Embryonic facial prominence (tissue), 1 donor: ENCODE measurements at regions not wholly inside any gene's neighbourhood (a gene's known extent, or its start where the extent isn't known, plus 50 kb on each side); places are given as distances from the start of the nearest gene placed in this dataset.

Experiments used
- DNase-seq: peaks from one replicate; pipeline ENCODE4 v3.0.0-alpha.2; 2016; ENCODE audit errors: extremely low spot score

DNA sequence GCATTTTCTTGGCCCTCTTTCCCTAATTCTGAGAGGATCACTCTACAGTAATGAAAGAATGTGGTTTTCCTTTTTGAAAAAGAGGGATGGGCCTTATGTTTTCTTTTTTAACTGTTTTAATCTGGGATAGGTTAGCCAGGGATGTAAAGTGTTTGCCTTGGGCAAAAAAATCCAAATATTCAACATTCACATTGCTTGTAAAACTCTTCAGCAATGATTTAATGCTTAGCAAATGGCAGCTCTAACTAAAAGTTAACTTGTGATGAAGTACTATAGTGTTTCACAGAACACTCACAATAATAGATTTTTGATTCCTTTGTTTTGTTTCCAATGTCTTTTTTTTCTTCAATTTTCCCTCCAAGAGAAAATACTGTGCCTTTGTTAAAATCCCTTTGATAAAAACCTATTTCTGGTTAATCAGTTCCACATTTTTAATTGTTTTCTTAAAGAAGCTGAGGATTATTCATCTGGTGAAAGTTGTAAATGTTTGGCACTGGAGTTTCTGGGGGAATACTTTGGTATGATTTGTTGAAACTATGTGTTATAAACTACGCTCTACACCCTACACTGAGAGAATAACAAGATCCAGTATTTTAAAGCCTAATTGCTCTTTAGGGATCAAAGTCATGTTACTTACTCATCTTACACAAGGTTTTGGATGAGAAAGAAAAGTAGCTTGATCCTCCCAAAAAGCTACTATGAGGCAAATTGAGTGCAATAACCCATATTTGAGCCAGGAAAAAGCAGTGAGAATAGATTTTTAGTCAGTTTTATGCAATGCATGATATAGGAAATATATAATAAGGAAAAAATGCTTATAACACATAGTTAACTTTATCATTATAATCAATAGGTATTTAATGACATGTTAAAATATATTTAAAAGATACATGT is 335.8 kb downstream of the EPHA7 start:
- no peak for DNase-seq

DNA sequence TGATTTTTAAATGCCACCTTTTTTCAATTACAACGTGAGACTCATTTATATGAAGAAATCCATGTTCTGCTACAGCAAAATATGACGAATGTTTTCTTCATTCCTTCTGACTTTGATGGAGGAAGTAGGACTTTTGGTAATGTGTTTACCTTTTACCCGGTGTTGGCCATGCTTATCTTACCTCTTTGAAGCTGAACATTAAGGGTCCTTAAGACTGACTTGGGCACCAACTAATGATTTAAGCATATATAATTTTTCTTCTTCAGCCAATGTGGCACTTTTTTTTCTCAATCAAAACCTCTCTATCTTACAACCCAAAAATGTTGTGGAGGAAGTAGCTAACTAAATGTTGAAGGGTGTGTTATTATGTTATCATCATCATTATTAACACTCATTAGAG is 337.5 kb downstream of the EPHA7 start:
- no peak for DNase-seq

DNA sequence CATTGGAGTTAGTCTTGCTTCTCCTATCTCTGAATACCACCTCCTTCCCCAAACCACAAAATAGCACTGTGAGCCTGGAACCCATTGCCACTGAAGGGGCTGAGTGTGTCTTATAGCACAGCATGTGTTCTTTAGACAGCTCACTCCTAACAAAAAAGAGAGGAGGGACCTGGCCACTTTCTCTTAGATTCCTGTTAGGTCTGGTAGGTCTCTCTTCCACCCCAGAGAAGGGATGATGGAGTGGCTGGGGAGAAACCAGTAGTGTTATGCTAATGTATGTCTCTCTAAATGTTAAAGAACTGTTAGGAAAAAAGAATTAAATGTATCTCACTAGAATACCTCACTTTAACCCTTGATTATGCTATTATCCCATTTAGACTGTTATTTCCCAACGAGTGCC is 340.3 kb downstream of the EPHA7 start:
- no peak for DNase-seq

DNA sequence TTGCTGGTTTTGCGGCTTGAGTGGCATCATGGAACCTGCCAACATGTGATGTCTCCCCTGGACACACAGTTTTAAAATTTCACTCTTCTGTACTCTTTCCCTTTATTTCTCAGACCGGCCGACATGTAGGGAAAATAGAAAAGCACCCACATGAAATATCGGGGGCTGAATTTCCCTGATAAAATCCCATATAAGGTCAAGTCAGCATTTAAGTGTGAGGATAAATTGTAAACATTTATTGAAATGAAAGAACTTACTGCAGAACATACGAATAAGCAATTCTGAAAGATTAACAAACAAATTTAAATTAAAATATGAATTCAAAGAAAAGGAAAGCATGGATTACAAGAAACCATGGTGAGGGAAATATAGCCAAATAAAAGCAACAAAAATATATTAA is 345.5 kb downstream of the EPHA7 start:
- DNase-seq, result no peak

DNA sequence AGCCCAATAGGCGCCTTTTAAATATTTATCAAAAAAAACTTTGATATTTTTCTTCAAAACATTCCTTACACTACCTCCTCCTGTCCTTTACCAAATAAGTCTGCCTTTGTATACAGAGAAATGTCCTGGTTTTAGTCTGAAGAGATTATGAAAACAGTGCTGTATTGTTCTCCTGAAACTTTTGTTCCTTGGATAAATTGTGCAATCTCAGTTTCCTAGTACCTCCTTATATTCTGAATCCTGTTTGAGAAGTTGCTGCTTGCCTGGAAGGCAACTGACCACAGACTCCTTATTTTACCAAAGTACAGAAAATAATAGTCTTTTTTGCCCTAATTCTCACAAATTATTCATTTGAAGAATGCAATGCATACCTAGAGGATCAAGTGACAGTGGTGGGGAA is 349.5 kb downstream of the EPHA7 start:
- DNase-seq, result no peak

DNA sequence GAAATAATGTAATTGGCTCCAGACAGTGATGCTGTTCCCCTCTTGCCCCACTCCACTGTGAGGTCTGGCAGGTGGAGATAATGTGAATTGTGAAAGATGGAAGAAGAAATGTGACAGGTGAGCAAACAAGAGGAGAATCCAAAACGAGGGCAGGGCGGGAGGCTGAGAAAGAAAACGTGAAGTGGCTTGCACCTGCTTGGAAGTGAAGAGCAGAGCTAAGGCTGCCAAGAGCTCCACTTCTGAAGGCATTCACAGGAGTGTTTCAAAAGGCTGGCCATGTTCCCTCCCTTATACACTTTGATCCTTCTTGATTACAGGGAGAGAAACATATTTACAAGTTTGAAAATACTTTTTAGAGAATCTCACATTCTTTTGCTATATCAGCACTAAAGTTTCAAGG is 359.4 kb downstream of the EPHA7 start:
- DNase-seq, result no peak

DNA sequence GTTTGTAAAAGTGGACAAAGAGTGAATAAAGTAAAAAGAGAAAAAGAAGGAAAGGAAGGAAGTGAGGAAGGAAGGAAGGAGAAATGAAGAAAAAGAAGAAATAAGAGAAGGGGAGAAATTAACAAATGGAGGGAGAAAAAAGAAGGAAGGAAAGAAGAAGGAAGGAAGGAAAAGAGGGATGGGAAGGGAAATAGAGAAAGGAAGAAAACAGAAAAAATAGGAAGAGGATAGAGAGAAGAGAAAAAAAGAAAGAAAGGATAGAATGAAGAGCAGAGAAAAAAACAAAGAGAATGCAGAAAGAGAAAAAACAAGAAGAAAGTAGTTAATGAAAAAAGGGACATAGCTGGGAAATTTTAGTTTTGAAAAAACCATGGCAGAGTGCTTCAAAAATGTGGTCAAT is 361.8 kb downstream of the EPHA7 start:
- DNase-seq, result no peak

DNA sequence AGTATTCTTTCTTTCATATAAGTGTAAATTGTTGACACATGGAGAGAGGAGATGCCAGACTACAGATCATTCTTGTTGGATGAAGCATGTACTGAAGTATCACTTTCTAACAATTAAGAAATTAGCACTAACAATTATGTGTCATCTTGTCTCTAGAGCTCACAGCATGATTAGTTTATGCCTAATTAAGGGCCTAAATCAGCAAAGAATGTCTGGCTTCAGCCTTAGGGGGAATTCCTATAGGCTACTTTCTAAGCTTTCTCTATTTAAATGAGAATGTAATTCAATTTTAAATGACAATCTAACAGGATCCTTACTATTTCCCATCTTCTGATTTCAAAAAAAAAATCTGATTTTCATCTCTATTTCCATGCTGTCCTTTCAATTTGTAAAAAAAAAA is 371.0 kb downstream of the EPHA7 start:
- no peak for DNase-seq

- no peak for DNase-seq
Measured at GRCh38 chr6:93047033-93047432, 372.3 kb downstream of the EPHA7 start.

DNA sequence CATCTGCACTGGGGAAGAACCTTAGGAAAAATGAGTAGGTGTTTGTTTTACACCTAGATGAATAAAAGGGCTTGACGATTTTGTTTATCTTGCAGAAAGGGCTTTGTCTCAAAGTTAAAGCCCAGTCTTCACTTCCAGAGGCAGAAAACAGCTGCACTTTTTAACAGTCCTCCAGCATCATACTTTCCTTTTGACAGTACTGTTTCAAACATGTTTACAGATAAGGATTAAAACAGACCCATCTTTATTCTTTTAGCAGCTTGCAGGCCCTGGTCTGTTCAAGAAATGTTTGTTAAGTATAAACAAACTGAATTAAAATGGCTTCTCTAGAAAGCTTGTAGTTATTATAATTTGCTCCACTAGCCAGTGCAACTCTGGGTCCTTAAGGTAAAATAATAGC is 374.2 kb downstream of the EPHA7 start:
- DNase-seq, result no peak

- no peak for DNase-seq
Measured at GRCh38 chr6:93040375-93040774, 379.0 kb downstream of the EPHA7 start.

DNA sequence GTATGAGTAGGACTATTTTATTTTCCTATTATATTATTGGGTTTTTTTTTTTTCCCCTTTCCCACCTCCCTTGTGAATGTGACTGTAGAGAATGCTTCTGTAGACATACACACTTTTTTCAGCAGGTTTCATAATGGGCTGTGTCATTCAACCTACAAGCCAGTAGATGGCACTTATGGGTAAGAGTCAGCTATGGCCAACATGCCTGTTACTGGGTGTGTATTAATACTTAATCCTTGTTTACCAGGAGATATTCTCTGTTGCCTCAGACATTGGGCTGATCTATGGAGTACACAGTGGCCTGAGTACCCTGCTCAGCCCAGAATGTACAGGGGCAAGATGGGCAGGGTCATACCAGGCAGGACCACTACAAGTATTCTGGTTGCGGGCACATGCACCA is 382.5 kb downstream of the EPHA7 start:
- DNase-seq, result no peak

GRCh38 chr6:93035756-93036155 is 383.6 kb downstream of the EPHA7 start:
- no peak for DNase-seq

- no peak for DNase-seq
Measured at GRCh38 chr6:93021235-93021915, 398.0 kb downstream of the EPHA7 start.

DNA sequence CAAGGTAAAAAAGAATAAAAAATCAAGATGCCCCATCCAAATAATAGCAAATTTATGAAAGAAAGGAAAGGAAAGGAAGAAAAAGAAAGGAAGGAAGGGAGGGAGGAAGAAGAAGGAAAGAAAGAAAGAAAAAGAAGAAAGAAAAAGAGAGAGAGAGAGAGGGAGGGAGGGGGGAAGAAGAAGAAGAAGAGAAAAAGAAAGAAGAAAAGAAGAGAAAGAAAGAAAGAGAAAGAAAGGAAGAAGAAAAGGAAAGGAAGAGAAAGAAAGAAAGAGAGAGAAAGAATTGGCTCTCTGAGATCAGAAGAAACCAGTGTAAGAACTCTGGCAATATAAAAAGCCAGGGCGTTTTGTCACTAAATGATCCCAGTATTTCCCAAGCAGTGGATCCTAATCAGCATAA is 401.7 kb downstream of the EPHA7 start:
- DNase-seq, result no peak

DNA sequence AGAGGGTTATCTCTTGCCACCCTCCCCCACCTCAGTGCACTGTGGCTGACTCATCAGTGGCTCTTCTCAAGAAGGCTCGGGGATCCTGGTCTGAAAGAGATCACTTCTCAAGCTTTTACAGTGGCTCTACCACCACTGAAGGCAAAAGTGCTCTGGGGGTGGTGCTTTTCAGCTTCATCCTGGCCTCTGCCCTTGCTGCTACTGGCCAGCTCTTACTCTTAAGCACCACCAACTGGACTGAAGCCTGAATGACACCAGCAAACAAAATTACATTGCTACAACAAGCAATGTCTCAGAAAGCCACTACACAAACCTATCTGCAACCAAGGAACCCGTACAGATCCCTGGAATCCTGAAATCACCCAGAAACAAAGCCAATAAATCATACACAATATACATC is 402.1 kb downstream of the EPHA7 start:
- DNase-seq, result no peak

DNA sequence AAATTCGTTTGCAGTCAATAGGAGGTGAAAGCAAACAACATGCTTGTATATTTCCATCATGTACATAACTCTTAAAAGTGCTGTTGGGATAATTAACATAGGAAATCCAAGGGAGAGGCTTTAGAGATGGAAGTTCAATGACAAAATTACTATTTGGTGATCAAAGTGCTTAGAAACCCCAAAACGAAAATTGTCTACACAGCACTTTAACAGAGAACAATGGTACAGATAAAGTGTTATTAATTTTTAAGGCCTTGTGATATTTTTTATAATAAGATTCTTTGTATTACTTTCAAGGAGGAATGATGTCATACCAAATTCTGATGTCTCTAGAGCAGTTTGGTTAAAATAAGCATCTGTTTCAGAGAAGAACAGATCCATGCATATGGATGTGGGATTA is 406.3 kb downstream of the EPHA7 start:
- DNase-seq, result no peak

- DNase-seq, result no peak
Measured at GRCh38 chr6:93008375-93008774, 411.0 kb downstream of the EPHA7 start.

- DNase-seq, result no peak
Measured at GRCh38 chr6:92989656-92990055, 429.7 kb downstream of the EPHA7 start.

GRCh38 chr6:92979281-92979680 is 440.1 kb downstream of the EPHA7 start:
- no peak for DNase-seq

- no peak for DNase-seq
Measured at GRCh38 chr6:92977018-92977417, 442.3 kb downstream of the EPHA7 start.

- no peak for DNase-seq
Measured at GRCh38 chr6:92967362-92967761, 452.0 kb downstream of the EPHA7 start.

GRCh38 chr6:92962846-92963245 is 456.5 kb downstream of the EPHA7 start:
- no peak for DNase-seq
